ENCODE measurements at regions not wholly inside any gene's neighbourhood (a gene's known extent, or its start where the extent isn't known, plus 50 kb on each side); places are given as distances from the start of the nearest gene placed in this dataset.

- POLR2A ChIA-PET, result no interaction called here
- H3K4me3 Mint-ChIP-seq (ENCODE audit: unreplicated experiment), result no peak overlapping the region
- no TSS peak for BruUV-seq (replicated peaks)
- H3K36me3 Mint-ChIP-seq (ENCODE audit: insufficient read depth, unreplicated experiment), result no peaks in the 10 kb centered on the region
- H3K27ac Mint-ChIP-seq (ENCODE audit: low read depth, unreplicated experiment), result no peak overlapping the region
- CTCF ChIA-PET, result interaction anchor here (1.0 kb wide), 1 partner anchor 14 kb away, joined by 3 read pairs; no protein-coding TSS in a partner anchor
- no peaks in the 10 kb centered on the region for H3K9me3 Mint-ChIP-seq (ENCODE audit: unreplicated experiment)
- H3K27me3 Mint-ChIP-seq (ENCODE audit: insufficient read depth, unreplicated experiment), result no peaks in the 10 kb centered on the region
- no peak for DNase-seq (ENCODE audit: unreplicated experiment)
- intact Hi-C loops (cut with micrococcal nuclease), result no loop called here
- no peaks in the 10 kb centered on the region for H3K4me1 Mint-ChIP-seq (ENCODE audit: insufficient read depth, unreplicated experiment)
- TF ChIP-seq CTCF (IDR thresholded peaks at IDR 0.05; ENCODE audit: unreplicated experiment), result no peak
Measured at GRCh38 chr14:84998216-84998615, 531.7 kb upstream of the FLRT2 start.

- Mint-ChIP-seq H3K36me3 (ENCODE audit: insufficient read depth, unreplicated experiment) (no peaks in the 10 kb centered on the region), H3K27ac (ENCODE audit: low read depth, unreplicated experiment) (no peak overlapping the region), H3K4me3 (ENCODE audit: unreplicated experiment) (no peak overlapping the region), H3K9me3 (ENCODE audit: unreplicated experiment) (no peaks in the 10 kb centered on the region), H3K27me3 (ENCODE audit: insufficient read depth, unreplicated experiment) (no peaks in the 10 kb centered on the region), H3K4me1 (ENCODE audit: insufficient read depth, unreplicated experiment) (no peaks in the 10 kb centered on the region)
- DNase-seq (ENCODE audit: unreplicated experiment), result no peak
- no TSS peak for BruUV-seq (replicated peaks)
- TF ChIP-seq CTCF (IDR thresholded peaks at IDR 0.05; ENCODE audit: unreplicated experiment), result no peak
- intact Hi-C loops (cut with micrococcal nuclease), result no loop called here
- ChIA-PET CTCF (interaction anchor here (0.7 kb wide), 1 partner anchor 111 kb away, joined by 3 read pairs; no protein-coding TSS in a partner anchor), POLR2A (no interaction called here)
Measured at GRCh38 chr14:85002846-85003245, 527.1 kb upstream of the FLRT2 start.

DNA sequence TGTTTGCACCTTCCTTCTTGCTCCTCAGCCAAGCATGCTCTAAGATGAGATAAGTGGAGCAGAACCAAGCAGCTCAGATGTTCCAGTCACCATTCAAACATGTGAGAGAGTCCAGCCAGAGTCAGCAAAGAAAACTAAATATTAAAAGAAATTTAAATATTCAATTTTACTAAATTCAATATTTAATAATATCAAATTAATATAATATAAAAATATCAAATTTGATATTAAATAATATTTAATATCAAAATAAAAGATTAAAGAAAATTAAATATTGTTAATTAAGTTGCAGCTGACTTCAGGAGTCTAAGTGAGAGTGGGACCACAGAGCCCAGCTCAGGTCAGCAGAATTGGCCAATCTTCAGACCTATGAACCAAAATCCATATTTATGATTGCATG is 526.1 kb upstream of the FLRT2 start:
- no peaks in the 10 kb centered on the region for H3K4me1 Mint-ChIP-seq (ENCODE audit: insufficient read depth, unreplicated experiment)
- intact Hi-C loops (cut with micrococcal nuclease), result no loop called here
- H3K9me3 Mint-ChIP-seq (ENCODE audit: unreplicated experiment), result no peaks in the 10 kb centered on the region
- CTCF ChIA-PET, result no interaction called here
- DNase-seq (ENCODE audit: unreplicated experiment), result no peak
- no peaks in the 10 kb centered on the region for H3K36me3 Mint-ChIP-seq (ENCODE audit: insufficient read depth, unreplicated experiment)
- no peak overlapping the region for H3K27ac Mint-ChIP-seq (ENCODE audit: low read depth, unreplicated experiment)
- TF ChIP-seq CTCF (IDR thresholded peaks at IDR 0.05; ENCODE audit: unreplicated experiment), result no peak
- no TSS peak for BruUV-seq (replicated peaks)
- no peaks in the 10 kb centered on the region for H3K27me3 Mint-ChIP-seq (ENCODE audit: insufficient read depth, unreplicated experiment)
- H3K4me3 Mint-ChIP-seq (ENCODE audit: unreplicated experiment), result no peak overlapping the region
- POLR2A ChIA-PET, result no interaction called here

DNA sequence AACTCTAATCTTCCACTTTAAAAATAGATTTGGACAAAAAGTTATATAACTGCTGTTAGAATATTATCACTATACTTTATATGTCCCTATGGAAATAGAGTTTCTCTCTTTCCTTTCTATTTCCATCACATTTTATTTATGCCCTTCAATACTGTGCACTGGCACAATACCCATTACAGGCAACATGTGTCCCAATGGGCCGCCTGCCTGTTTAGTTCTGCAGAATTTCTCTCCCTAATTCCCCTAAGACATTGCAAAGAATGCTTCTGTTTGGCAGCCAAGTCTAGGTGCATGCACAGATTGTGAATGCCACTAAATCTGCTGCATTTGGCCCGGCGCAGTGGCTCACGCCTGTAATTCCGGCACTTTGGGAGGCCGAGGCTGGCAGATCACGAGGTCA is 520.4 kb upstream of the FLRT2 start:
- POLR2A ChIA-PET, result no interaction called here
- intact Hi-C loops (cut with micrococcal nuclease), result no loop called here
- CTCF ChIA-PET, result interaction anchor here (0.7 kb wide), 2 partner anchors 79 to 735 kb away, joined by 3 read pairs; no protein-coding TSS in a partner anchor
- Mint-ChIP-seq H3K27ac (ENCODE audit: low read depth, unreplicated experiment) (no peak overlapping the region), H3K9me3 (ENCODE audit: unreplicated experiment) (no peaks in the 10 kb centered on the region), H3K4me1 (ENCODE audit: insufficient read depth, unreplicated experiment) (no peaks in the 10 kb centered on the region), H3K4me3 (ENCODE audit: unreplicated experiment) (no peak overlapping the region), H3K36me3 (ENCODE audit: insufficient read depth, unreplicated experiment) (no peaks in the 10 kb centered on the region), H3K27me3 (ENCODE audit: insufficient read depth, unreplicated experiment) (no peaks in the 10 kb centered on the region)
- BruUV-seq (replicated peaks), result no TSS peak
- DNase-seq (ENCODE audit: unreplicated experiment), result no peak
- no peak for TF ChIP-seq CTCF (IDR thresholded peaks at IDR 0.05; ENCODE audit: unreplicated experiment)
